LNCaP clone FGC (cell line): ENCODE measurements at regions not wholly inside any gene's neighbourhood (a gene's known extent, or its start where the extent isn't known, plus 50 kb on each side); places are given as distances from the start of the nearest gene placed in this dataset.

ENCODE experiments used
- DNase-seq: peaks from one replicate; pipeline ENCODE4 v3.0.0-alpha.2; 2011; ENCODE audit warnings: low read depth
- H3K4me3 ChIP-seq: 2 replicates; pipeline ENCODE4 v1.5.1; 2011; ENCODE audit warnings: mild to moderate bottlenecking, low read depth, low read length, control low read depth
- TF ChIP-seq, protein P1 (sequence below): IDR thresholded peaks from 2 replicates; pipeline ENCODE4 v1.5.1; 2012; ENCODE audit warnings: mild to moderate bottlenecking; ENCODE audit not compliant: control insufficient read depth, insufficient read depth; ENCODE audit errors: extremely low read depth

DNA sequence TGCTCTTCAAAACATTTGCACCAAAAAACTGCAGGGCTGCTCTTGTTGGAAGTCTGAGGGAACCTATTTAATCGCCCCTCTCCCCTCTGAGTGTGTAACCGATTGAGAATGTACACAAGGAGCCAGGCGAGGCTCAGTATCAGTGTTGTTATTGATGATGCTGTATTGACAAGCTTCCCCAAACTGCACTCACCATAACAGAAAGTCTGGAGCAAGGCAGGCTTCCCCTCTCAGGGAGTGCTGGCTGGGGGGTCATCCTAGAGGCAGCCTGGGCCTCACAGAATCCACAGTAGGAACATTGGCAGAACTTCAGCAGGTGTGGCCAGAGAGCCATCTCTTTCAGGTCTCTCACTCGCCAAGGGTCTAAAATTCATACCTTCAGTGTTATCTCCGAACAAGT is 58.1 kb upstream of the TUNAR start:
- no peak for DNase-seq
- no peak overlapping the region for H3K4me3 ChIP-seq
- TF ChIP-seq, protein P1, sequence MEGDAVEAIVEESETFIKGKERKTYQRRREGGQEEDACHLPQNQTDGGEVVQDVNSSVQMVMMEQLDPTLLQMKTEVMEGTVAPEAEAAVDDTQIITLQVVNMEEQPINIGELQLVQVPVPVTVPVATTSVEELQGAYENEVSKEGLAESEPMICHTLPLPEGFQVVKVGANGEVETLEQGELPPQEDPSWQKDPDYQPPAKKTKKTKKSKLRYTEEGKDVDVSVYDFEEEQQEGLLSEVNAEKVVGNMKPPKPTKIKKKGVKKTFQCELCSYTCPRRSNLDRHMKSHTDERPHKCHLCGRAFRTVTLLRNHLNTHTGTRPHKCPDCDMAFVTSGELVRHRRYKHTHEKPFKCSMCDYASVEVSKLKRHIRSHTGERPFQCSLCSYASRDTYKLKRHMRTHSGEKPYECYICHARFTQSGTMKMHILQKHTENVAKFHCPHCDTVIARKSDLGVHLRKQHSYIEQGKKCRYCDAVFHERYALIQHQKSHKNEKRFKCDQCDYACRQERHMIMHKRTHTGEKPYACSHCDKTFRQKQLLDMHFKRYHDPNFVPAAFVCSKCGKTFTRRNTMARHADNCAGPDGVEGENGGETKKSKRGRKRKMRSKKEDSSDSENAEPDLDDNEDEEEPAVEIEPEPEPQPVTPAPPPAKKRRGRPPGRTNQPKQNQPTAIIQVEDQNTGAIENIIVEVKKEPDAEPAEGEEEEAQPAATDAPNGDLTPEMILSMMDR = no peak

DNA sequence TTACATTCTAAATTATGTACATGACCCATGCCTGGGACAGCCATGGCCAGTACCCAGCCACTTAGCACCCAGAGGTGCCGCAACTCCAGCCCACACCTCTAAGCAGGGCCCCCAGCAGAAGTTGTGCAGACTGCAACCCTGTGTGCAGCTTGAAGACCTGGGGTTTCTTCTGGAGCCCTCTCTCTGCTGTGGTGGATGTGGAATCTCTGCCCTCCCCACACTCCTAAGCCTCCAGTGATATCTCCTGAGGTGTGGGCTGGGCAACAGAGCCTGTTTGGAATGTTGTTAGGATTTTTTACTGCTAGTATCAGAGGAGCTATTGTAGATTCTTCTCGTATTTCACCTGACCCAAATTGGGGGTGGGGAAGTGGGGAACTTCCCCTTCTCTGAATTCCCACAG is 59.4 kb upstream of the TUNAR start:
- DNase-seq = no peak
- TF ChIP-seq, protein P1 = no peak
- H3K4me3 ChIP-seq = no peak overlapping the region

DNA sequence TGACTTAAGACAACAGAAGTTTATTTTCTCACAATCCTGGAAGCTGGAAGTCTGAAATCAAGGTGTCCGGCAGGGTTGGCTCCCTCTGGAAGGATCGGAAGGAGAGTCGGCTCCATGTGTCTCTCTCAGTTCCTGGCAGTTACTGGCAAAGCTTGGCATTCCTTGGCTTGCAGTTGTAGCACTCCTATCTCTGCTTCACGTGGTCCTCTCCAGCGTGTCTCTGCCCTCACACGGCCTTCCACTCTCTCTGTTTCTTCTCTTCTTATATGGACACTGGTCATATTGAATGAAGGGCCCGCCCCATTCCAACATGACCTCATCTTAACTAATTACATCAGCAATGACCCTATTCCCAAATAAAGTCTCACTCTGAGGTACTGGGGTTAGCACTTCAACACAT is 60.1 kb upstream of the TUNAR start:
- TF ChIP-seq, protein P1 = no peak
- H3K4me3 ChIP-seq = no peak overlapping the region
- no peak for DNase-seq

DNA sequence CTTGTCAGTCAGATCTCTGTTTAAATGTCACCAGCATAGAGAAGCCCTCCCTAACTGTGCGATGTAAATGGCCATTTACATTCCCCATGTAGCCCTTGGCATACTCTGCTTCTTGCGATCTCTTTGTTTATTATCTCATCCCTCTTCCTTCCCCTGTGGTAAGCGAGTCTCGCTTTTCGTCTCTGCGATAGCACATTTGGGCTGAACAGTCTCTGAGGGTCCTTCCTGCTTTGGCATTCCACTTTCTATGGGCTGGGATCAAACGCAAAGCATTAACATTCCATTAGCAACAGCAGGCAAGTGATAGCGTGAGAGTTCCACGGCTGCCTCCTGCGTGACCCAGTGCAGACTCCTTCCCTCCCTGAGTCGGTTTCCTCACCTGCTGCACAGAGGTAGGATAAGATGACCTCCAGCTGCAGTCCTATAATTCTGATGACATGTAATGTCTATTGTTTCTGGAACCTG is 61.4 kb upstream of the TUNAR start:
- H3K4me3 ChIP-seq = no peak overlapping the region
- DNase-seq = no peak

DNA sequence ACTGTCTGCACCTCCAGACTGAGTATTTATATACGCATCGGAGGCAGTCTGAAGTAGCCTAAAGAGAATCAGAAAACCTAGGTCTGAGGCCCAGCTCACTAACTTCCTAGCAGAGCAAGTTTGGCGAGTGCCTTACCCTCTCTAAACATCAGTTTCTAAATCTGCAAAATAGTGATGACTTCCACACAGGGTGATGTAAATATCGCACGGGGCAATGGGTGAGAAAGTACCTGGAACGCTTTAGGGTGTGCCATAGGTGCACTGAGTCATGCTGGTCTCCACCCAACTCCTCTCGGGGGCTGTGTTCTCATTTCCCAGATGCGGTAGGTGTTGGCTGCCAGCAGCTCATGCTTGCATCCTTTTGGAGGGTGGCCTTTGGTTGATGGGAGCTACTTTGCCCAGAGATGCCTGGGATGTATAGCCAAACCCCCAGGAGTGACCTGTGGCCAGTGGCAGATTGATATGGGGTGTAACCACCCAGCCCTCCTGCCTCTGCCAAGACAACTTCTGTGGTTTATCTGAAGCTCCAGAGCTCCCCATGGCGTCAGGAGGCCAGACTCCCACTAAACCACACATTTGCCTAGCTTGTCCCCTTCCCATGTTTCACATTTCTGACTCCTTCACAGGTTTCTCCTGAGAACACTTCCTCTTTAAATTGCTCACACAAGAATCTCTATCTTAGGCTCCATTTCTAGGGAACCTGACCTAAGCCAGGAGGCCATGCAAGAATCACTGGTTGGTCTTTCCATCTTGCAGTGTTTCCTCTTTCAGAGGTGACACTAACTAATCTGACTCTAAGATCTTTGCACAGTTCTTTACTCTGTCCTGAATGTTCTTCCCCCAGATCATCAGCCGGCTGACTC is 62.0 kb upstream of the TUNAR start:
- TF ChIP-seq, protein P1 = no peak
- no peak for DNase-seq
- H3K4me3 ChIP-seq = no peak overlapping the region

More for the DNA sequence above, 61.4 kb upstream of the TUNAR start:
- TF ChIP-seq, protein P1 = no peak

DNA sequence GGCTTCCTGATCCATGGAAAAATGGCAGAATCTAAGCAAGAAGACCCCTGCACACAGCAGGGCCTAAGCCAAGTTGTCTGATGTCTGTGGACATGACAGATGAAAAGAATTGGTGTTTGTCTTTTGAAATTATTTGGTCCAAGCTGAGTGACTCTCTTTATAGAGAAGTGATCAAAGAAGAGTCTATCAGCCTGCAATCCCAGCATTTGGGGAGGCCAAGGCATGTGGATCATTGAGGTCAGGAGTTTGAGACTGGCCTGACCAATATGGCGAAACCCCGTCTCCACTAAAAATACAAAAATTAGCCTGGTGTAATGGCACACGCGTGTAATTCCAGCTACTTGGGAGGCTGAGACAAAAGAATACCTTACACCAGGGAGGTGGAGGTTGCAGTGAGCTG is 64.8 kb upstream of the TUNAR start:
- TF ChIP-seq, protein P1 = no peak
- DNase-seq = no peak
- H3K4me3 ChIP-seq = no peak overlapping the region
